ENCODE measurements at regions not wholly inside any gene's neighbourhood (a gene's known extent, or its start where the extent isn't known, plus 50 kb on each side); places are given as distances from the start of the nearest gene placed in this dataset.

GRCh38 chr16:85465328-85466303 lies 147.5 kb upstream of the GSE1 start:
- ATAC-seq (peak; percentile 84 to 89 (median 86)), DNase-seq (peak; percentile 79 to 93 (median 86))
- Histone ChIP-seq H3K27ac (peak overlapping the region in 10 of 12 donors; percentile 30 to 81 (median 64)), H3K27me3 (peaks cover 0 to 32% (median 0%) of the 10 kb centered on the region in 9 donors), H3K4me3 (no peak overlapping the region), H3K4me1 (peaks cover 6 to 47% (median 32%) of the 10 kb centered on the region in 12 donors), H3K36me3 (no peaks in the 10 kb centered on the region), H3K9me3 (no peaks in the 10 kb centered on the region)
- WGBS, 4 donors: 37 to 52% (median 41%) methylated on average over 10 to 12 of the region's 12 CpGs
- TF ChIP-seq CTCF (IDR thresholded peaks at IDR 0.05) (no peak), POLR2A (IDR thresholded peaks at IDR 0.05) (no peak)
- intact Hi-C loops (cut with DNase I): no loop called here

- peaks cover 0 to 28% (median 0%) of the 10 kb centered on the region in 9 donors for H3K27me3 ChIP-seq
- 60 to 71% (median 70%) methylated on average over 10 of the region's 10 CpGs for WGBS, 4 donors
- H3K27ac ChIP-seq: peak overlapping the region in 6 of 12 donors; percentile 30 to 81 (median 76)
- no peak for TF ChIP-seq POLR2A (IDR thresholded peaks at IDR 0.05)
- TF ChIP-seq CTCF (IDR thresholded peaks at IDR 0.05): no peak
- H3K9me3 ChIP-seq: no peaks in the 10 kb centered on the region
- DNase-seq: no peak
- no peak for ATAC-seq
- no peak overlapping the region for H3K4me3 ChIP-seq
- peaks cover 6 to 40% (median 25%) of the 10 kb centered on the region in 12 donors for H3K4me1 ChIP-seq
- H3K36me3 ChIP-seq: no peaks in the 10 kb centered on the region
- intact Hi-C loops (cut with DNase I): no loop called here
These were observed 146.8 kb upstream of the GSE1 start for GRCh38 chr16:85466304-85466700.

- H3K4me1 ChIP-seq: peaks cover 3 to 38% (median 18%) of the 10 kb centered on the region in 12 donors
- TF ChIP-seq POLR2A (IDR thresholded peaks at IDR 0.05) (no peak), CTCF (IDR thresholded peaks at IDR 0.05) (no peak)
- DNase-seq (no peak), ATAC-seq (no peak)
- WGBS, 4 donors: 93 to 99% (median 98%) methylated on average over 12 of the region's 12 CpGs
- no peaks in the 10 kb centered on the region for H3K36me3 ChIP-seq
- no peak overlapping the region for H3K4me3 ChIP-seq
- no peaks in the 10 kb centered on the region for H3K9me3 ChIP-seq
- no peak overlapping the region for H3K27ac ChIP-seq
- peaks cover 0 to 21% (median 0%) of the 10 kb centered on the region in 9 donors for H3K27me3 ChIP-seq
- intact Hi-C loops (cut with DNase I): no loop called here
These were observed 146.1 kb upstream of the GSE1 start for GRCh38 chr16:85466989-85467388.

- Histone ChIP-seq H3K4me3 (no peak overlapping the region), H3K36me3 (no peaks in the 10 kb centered on the region), H3K27ac (no peak overlapping the region), H3K27me3 (no peaks in the 10 kb centered on the region), H3K9me3 (no peaks in the 10 kb centered on the region), H3K4me1 (peaks cover 0 to 28% (median 7%) of the 10 kb centered on the region in 12 donors)
- DNase-seq (no peak), ATAC-seq (no peak)
- TF ChIP-seq POLR2A (IDR thresholded peaks at IDR 0.05) (no peak), CTCF (IDR thresholded peaks at IDR 0.05) (no peak)
- 95 to 99% (median 97%) methylated on average over 11 to 20 of the region's 20 CpGs for WGBS, 4 donors
- intact Hi-C loops (cut with DNase I): no loop called here
These were observed 143.1 kb upstream of the GSE1 start for GRCh38 chr16:85469929-85470590.

Measured in heart left ventricle (tissue), 16 donors.